IPS DF 4.7 (cell line): ENCODE measurements at regions not wholly inside any gene's neighbourhood (a gene's known extent, or its start where the extent isn't known, plus 50 kb on each side); places are given as distances from the start of the nearest gene placed in this dataset.

Experiments
- DNase-seq: peaks from one replicate; pipeline ENCODE4 v3.0.0-alpha.2; 2013; ENCODE audit warnings: low spot score; ENCODE audit errors: extremely low read depth

- DNase-seq = no peak
Observed at GRCh38 chr4:123308667-123309066, 87.9 kb upstream of the SPRY1 start.

GRCh38 chr4:123312116-123312515 is 84.5 kb upstream of the SPRY1 start:
- no peak for DNase-seq

- DNase-seq = no peak
Observed at GRCh38 chr4:123312951-123313592, 83.5 kb upstream of the SPRY1 start.

- no peak for DNase-seq
Observed at GRCh38 chr4:123315617-123316016, 81.0 kb upstream of the SPRY1 start.

GRCh38 chr4:123317211-123317610 is 79.4 kb upstream of the SPRY1 start:
- no peak for DNase-seq

- DNase-seq = no peak
Observed at GRCh38 chr4:123319639-123320038, 77.0 kb upstream of the SPRY1 start.

- no peak for DNase-seq
Observed at GRCh38 chr4:123323998-123324397, 72.6 kb upstream of the SPRY1 start.

GRCh38 chr4:123325241-123325681 is 71.3 kb upstream of the SPRY1 start:
- no peak for DNase-seq

- no peak for DNase-seq
Observed at GRCh38 chr4:123327346-123327745, 69.2 kb upstream of the SPRY1 start.

GRCh38 chr4:123327846-123328429 is 68.7 kb upstream of the SPRY1 start:
- no peak for DNase-seq

- DNase-seq = no peak
Observed at GRCh38 chr4:123338715-123339114, 57.9 kb upstream of the SPRY1 start.

GRCh38 chr4:123339507-123340380 is 56.9 kb upstream of the SPRY1 start:
- DNase-seq = no peak

GRCh38 chr4:123340381-123340701 is 56.3 kb upstream of the SPRY1 start:
- DNase-seq = no peak

- DNase-seq = no peak
Observed at GRCh38 chr4:123342498-123342897, 54.1 kb upstream of the SPRY1 start.

GRCh38 chr4:123343400-123344041 is 53.1 kb upstream of the SPRY1 start:
- DNase-seq = no peak

- no peak for DNase-seq
Observed at GRCh38 chr4:123345137-123345934, 51.3 kb upstream of the SPRY1 start.

- DNase-seq = no peak
Observed at GRCh38 chr4:123345935-123346300, 50.7 kb upstream of the SPRY1 start.

- no peak for DNase-seq
Observed at GRCh38 chr4:123346330-123346940, 50.2 kb upstream of the SPRY1 start.
